Epithelial cell of esophagus (primary cell): ENCODE measurements at regions not wholly inside any gene's neighbourhood (a gene's known extent, or its start where the extent isn't known, plus 50 kb on each side); places are given as distances from the start of the nearest gene placed in this dataset.

Experiments
- DNase-seq: peaks from one replicate; pipeline ENCODE4 v3.0.0; 2010; ENCODE audit warnings: low read depth
- H3K4me3 ChIP-seq: 2 replicates; pipeline ENCODE4 v1.5.1; 2011; ENCODE audit warnings: mild to moderate bottlenecking, low read length, control low read depth
- TF ChIP-seq, protein P1 (sequence below): IDR thresholded peaks from 2 replicates; pipeline ENCODE4 v1.5.1; 2011; ENCODE audit warnings: low read depth, mild to moderate bottlenecking, low read length, control low read depth, inconsistent platforms; ENCODE audit not compliant: insufficient read depth; ENCODE audit errors: missing control alignments

DNA sequence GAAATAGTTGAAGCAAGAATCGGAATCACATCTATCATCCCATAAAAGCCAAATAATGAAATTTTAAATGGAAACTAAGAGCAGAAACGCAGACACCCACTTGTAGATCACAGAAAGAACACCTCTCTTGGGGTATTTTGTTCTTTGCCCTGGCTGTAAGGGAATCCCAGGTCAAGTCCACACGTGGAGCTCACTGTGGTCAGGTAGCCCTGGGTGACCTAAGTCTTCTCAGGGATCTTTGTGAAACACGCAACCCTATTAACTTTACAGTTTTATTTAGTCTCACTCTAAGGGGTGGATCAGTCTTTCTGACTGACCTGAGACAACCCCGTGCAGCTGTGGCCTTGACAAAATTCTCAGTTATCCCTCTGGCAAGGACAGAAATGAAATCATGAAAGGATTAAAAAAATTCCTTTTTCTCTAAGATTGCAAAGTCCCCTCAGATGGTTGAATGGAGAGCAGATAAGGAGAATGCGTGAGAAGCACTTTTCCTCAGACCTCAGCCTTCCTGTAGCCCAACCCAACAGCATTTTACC is 111.6 kb downstream of the NREP start:
- TF ChIP-seq, protein P1, sequence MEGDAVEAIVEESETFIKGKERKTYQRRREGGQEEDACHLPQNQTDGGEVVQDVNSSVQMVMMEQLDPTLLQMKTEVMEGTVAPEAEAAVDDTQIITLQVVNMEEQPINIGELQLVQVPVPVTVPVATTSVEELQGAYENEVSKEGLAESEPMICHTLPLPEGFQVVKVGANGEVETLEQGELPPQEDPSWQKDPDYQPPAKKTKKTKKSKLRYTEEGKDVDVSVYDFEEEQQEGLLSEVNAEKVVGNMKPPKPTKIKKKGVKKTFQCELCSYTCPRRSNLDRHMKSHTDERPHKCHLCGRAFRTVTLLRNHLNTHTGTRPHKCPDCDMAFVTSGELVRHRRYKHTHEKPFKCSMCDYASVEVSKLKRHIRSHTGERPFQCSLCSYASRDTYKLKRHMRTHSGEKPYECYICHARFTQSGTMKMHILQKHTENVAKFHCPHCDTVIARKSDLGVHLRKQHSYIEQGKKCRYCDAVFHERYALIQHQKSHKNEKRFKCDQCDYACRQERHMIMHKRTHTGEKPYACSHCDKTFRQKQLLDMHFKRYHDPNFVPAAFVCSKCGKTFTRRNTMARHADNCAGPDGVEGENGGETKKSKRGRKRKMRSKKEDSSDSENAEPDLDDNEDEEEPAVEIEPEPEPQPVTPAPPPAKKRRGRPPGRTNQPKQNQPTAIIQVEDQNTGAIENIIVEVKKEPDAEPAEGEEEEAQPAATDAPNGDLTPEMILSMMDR, result no peak
- H3K4me3 ChIP-seq, result no peak overlapping the region
- no peak for DNase-seq

DNA sequence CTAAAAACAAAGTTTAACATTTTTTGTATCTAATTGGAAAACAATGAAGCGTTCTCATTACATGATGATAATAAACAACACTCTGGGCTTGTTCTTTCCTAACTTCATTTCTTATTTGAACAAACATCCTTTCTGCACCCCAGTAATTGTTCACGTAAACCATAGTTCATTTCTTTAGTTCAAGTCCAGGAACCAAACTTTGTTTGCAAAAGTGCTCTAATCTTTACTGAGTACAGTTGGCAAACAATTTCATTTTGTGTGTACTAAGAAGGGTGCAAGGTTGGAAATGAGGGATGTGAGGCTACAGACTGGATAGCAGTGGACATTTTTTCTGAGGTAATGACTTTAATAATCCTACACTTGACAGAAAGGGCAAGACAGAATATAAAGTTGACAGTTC is 113.5 kb downstream of the NREP start:
- no peak for DNase-seq
- TF ChIP-seq, protein P1, result no peak
- H3K4me3 ChIP-seq, result no peak overlapping the region

DNA sequence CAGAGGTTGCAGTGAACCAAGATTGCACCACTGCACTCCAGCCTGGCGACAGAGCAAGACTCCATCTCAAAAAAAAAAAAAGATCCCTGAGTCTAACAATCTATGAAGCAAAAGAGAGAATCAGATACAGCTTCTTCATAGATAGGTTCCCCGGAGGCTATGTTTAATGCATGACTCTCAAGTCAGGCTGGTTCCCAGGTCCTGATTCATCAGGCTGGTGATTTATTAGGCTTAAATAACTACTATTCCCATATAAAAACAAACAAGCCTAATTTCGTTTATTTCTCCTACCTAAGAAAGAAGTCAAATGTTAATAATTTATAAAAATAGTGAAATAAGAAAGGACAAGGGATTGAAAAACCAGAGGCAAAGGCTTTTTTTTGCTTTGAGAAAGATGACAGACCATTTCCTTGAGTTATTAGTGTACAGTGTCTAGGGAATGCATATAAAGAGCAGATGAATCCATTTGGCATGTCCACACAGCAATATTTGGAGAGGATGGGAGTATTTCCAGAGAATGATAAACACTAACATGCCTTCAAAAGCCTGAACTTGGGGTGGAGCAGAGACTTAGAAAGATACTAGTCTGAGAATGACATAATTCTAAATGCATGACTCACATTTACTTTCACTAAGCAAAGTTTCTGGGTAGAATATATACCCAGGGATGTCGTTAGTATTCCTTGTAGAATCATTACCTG is 115.3 kb downstream of the NREP start:
- no peak overlapping the region for H3K4me3 ChIP-seq
- TF ChIP-seq, protein P1, result no peak
- peak; percentile 95 for DNase-seq

DNA sequence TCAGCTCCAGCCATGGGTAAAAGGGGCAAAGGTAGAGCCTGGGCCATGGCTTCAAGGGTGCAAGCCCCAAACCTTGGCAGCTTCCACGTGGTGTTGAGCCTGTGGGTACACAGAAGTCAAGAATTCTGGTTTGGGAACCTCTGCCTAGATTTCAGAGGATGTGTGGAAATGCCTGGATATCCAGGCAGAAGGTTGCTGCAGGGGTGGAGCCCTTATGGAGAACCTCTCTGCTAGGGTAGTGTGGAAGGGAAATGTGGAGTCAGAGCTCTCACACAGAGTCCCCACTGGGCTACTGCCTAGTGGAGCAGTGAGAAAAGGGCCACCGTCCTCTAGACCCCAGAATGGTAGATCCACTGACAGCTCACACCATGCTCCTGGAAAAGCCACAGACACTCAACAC is 117.1 kb downstream of the NREP start:
- no peak overlapping the region for H3K4me3 ChIP-seq
- DNase-seq, result no peak
- TF ChIP-seq, protein P1, result no peak

DNA sequence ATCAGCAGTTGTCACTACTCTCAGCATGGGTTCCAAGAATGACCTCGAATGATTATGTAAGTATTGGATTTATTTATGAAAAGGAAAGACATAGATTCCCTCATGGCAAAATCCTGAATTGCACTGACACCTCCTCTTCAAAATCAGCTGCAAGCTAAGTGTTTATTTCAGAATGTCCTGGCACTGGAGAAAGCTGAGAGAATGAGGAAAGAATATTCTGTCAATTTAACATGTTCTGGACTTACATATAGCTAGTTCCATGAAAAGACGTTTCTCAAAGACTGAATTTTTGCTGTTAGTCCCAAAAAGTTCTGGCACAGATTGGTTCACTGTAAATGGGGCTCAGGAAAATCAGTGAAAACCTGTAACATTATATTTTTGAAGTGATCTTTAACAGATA is 120.3 kb downstream of the NREP start:
- TF ChIP-seq, protein P1, result no peak
- H3K4me3 ChIP-seq, result no peak overlapping the region
- DNase-seq, result no peak

DNA sequence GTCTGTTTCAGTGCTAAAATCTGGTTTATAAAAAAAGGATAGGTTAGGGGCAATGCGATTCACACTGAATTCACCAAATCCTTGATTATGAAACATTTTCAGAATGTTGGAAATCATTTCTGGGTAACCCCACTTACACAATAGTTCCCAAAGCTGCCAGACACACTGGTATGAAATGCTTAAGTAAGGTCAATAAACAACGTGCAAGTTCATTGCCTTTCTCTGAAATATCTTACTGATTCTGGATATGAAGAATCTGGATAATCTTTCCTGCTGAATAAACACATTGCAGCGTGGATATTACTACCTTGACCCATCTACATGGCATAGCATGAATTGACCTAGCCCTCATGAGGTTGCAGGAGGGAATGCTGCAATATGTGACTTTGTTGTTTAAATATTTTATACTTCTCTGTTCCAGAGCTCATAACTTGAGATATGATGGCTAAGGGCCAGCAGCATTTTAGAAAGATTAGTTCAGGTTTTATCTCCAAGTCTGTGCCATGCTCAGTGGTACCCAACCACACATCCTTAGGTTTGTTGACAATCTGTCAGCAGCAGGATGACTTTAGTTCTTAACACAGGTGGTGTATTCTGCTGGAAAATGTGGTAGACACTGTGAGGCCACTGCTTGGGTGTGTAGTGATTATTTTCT is 121.0 kb downstream of the NREP start:
- DNase-seq, result no peak
- TF ChIP-seq, protein P1, result no peak
- no peak overlapping the region for H3K4me3 ChIP-seq
